Loucy (cell line): ENCODE measurements at regions not wholly inside any gene's neighbourhood (a gene's known extent, or its start where the extent isn't known, plus 50 kb on each side); places are given as distances from the start of the nearest gene placed in this dataset.

Source experiments
- H2AFZ ChIP-seq: fragments of 200-600 bp; sonication (generic); 2 replicates; pipeline ENCODE4 v1.6.0; 2016; ENCODE audit warnings: antibody characterized with exemption, mild to moderate bottlenecking, low read length, moderate library complexity
- H3F3A ChIP-seq: fragments of 200-600 bp; 2 replicates; pipeline ENCODE4 v1.6.0; 2016; ENCODE audit warnings: antibody characterized with exemption, low read depth, mild to moderate bottlenecking
- H3K27me3 ChIP-seq: fragments of 200-600 bp; sonication (generic); 2 replicates; pipeline ENCODE4 v1.6.1; 2014; ENCODE audit warnings: low read length, mild to moderate bottlenecking; ENCODE audit not compliant: insufficient read depth, poor library complexity, severe bottlenecking
- H3K36me3 ChIP-seq: fragments of 200-600 bp; sonication (generic); 2 replicates; pipeline ENCODE4 v1.6.1; 2016; ENCODE audit warnings: low read length; ENCODE audit not compliant: insufficient read depth
- H3K4me1 ChIP-seq: fragments of 200-600 bp; sonication (generic); 2 replicates; pipeline ENCODE4 v1.5.1; 2014; ENCODE audit warnings: low read length, mild to moderate bottlenecking; ENCODE audit not compliant: insufficient read depth, poor library complexity, severe bottlenecking
- H3K4me2 ChIP-seq: fragments of 200-600 bp; sonication (generic); 2 replicates; pipeline ENCODE4 v1.6.0; 2014; ENCODE audit warnings: antibody characterized with exemption, low read length, low read depth, mild to moderate bottlenecking; ENCODE audit not compliant: poor library complexity, severe bottlenecking
- H3K4me3 ChIP-seq: fragments of 200-600 bp; sonication (generic); 2 replicates; pipeline ENCODE4 v1.5.1; 2014; ENCODE audit warnings: low read length, mild to moderate bottlenecking, mixed read lengths; ENCODE audit not compliant: poor library complexity, severe bottlenecking
- H3K79me2 ChIP-seq: fragments of 200-600 bp; sonication (generic); 2 replicates; pipeline ENCODE4 v1.6.1; 2014; ENCODE audit warnings: low read length; ENCODE audit not compliant: insufficient read depth
- H3K9ac ChIP-seq: fragments of 200-600 bp; sonication (generic); 2 replicates; pipeline ENCODE4 v1.6.0; 2014; ENCODE audit warnings: mild to moderate bottlenecking, low read depth, low read length, moderate library complexity; ENCODE audit not compliant: poor library complexity, severe bottlenecking
- H3K9me2 ChIP-seq: fragments of 200-600 bp; sonication (generic); replicated peaks from 2 replicates; pipeline ENCODE4 v1.6.1; 2016; ENCODE audit warnings: low read depth, low read length, mixed read lengths
- H3K9me3 ChIP-seq: fragments of 200-600 bp; sonication (generic); 2 replicates; pipeline ENCODE4 v1.6.1; 2014; ENCODE audit warnings: mild to moderate bottlenecking, antibody characterized with exemption, low read length, low read depth; ENCODE audit not compliant: insufficient read depth
- H4K20me1 ChIP-seq: fragments of 200-600 bp; sonication (generic); 2 replicates; pipeline ENCODE4 v1.6.0; 2014; ENCODE audit warnings: antibody characterized with exemption, low read length, mild to moderate bottlenecking; ENCODE audit not compliant: insufficient read depth, poor library complexity, severe bottlenecking
- CTCF ChIP-seq: fragments of 200-600 bp; sonication (generic); conservative IDR thresholded peaks from 2 replicates; pipeline ENCODE4 v1.5.1; 2014; ENCODE audit warnings: mild to moderate bottlenecking, antibody characterized with exemption, low read length
- EZH2phosphoT487 ChIP-seq: fragments of 200-600 bp; IDR thresholded peaks from 2 replicates; pipeline ENCODE4 v1.6.1; 2018; ENCODE audit warnings: antibody characterized with exemption, mild to moderate bottlenecking, moderate library complexity, borderline replicate concordance

- peaks cover 7% of the 10 kb centered on the region for H3K4me1 ChIP-seq
- H3K27me3 ChIP-seq, result no peaks in the 10 kb centered on the region
- no peaks in the 10 kb centered on the region for H3K36me3 ChIP-seq
- H2AFZ ChIP-seq, result no peak overlapping the region
- no peaks in the 10 kb centered on the region for H3K79me2 ChIP-seq
- TF ChIP-seq EZH2phosphoT487 (no peak), CTCF (no peak)
- no peaks in the 10 kb centered on the region for H3K9me3 ChIP-seq
- H3K9ac ChIP-seq, result no peak overlapping the region
- no peaks in the 10 kb centered on the region for H3K9me2 ChIP-seq
- no peak overlapping the region for H3K4me2 ChIP-seq
- no peaks in the 10 kb centered on the region for H4K20me1 ChIP-seq
- H3F3A ChIP-seq, result no peaks in the 10 kb centered on the region
- no peak overlapping the region for H3K4me3 ChIP-seq
Observed at GRCh38 chr1:230011333-230012092, 55.5 kb upstream of the GALNT2 start.

GRCh38 chr1:230012093-230012393, 55.0 kb upstream of the GALNT2 start:
- H3K9ac ChIP-seq, result no peak overlapping the region
- no peak for TF ChIP-seq EZH2phosphoT487
- TF ChIP-seq CTCF, result no peak
- H3K9me2 ChIP-seq, result no peaks in the 10 kb centered on the region

GRCh38 chr1:230012741-230013140, 54.3 kb upstream of the GALNT2 start:
- no peak overlapping the region for H2AFZ ChIP-seq
- H3K9me3 ChIP-seq, result no peaks in the 10 kb centered on the region
- H3K9me2 ChIP-seq, result no peaks in the 10 kb centered on the region
- H3K27me3 ChIP-seq, result no peaks in the 10 kb centered on the region
- no peaks in the 10 kb centered on the region for H3K36me3 ChIP-seq
- H4K20me1 ChIP-seq, result no peaks in the 10 kb centered on the region
- TF ChIP-seq EZH2phosphoT487 (no peak), CTCF (no peak)
- no peak overlapping the region for H3K9ac ChIP-seq
- no peak overlapping the region for H3K4me3 ChIP-seq
- H3F3A ChIP-seq, result no peaks in the 10 kb centered on the region
- H3K4me2 ChIP-seq, result no peak overlapping the region
- no peaks in the 10 kb centered on the region for H3K79me2 ChIP-seq
- peaks cover 7% of the 10 kb centered on the region for H3K4me1 ChIP-seq

More at GRCh38 chr1:230012093-230012393, 55.0 kb upstream of the GALNT2 start:
- Histone ChIP-seq H3K9me3 (no peaks in the 10 kb centered on the region), H3K4me2 (no peak overlapping the region), H4K20me1 (no peaks in the 10 kb centered on the region), H3K4me3 (no peak overlapping the region), H3F3A (no peaks in the 10 kb centered on the region), H3K4me1 (peaks cover 7% of the 10 kb centered on the region), H3K36me3 (no peaks in the 10 kb centered on the region), H3K79me2 (no peaks in the 10 kb centered on the region), H3K27me3 (no peaks in the 10 kb centered on the region), H2AFZ (no peak overlapping the region)
